Activated T-cell treated with anti-CD3 and anti-CD28 coated beads for 24 hours (primary cell): ENCODE measurements at regions not wholly inside any gene's neighbourhood (a gene's known extent, or its start where the extent isn't known, plus 50 kb on each side); places are given as distances from the start of the nearest gene placed in this dataset.
"Not testable (repeated sequence)": the region's sequence is repeated elsewhere in the genome, so short reads cannot be mapped to it uniquely, and the experiment has no call there.

ENCODE experiments used
- DNase-seq: peaks from one replicate; pipeline ENCODE4 v3.0.0-alpha.2; 2020; ENCODE audit warnings: low read depth

DNA sequence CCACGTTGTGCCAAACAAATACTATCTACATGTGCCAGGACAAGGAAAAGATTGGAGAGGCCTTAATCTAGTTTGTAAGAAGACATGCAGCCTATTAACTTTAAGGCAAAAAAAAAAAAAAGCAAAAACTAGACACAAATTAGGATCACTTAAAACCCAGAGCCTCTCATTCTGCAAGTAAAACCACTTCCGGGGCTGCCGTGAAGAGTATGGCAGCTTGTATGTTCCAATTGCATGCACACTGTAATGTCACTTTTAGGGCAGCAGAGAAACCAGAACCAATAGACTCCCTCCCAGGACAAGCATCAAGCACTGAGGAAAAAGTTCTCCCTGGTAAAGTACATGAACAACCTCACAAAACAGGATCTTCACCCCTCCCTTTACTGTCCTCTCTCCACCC lies 70.6 kb downstream of the RSL24D1 start:
- DNase-seq, result no peak

DNA sequence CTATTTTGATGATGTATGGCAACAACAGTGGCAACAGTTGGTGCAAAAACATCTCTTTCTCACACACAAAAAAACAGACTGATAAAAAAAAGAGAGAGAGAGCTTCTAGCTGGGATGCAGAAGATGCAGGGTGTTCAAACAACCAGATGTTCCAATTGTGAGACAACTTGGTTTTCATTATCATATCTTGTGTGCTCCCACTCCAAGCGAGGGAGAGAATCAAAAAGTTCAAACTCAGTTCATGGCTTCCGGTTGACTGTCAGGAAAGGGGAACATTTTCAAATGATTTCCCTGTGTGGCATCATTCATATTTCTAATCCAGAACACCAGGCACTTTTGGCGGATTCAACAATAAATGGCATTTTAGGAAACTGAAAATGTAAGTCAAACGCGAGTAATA lies 72.1 kb downstream of the RSL24D1 start:
- DNase-seq, result no peak

DNA sequence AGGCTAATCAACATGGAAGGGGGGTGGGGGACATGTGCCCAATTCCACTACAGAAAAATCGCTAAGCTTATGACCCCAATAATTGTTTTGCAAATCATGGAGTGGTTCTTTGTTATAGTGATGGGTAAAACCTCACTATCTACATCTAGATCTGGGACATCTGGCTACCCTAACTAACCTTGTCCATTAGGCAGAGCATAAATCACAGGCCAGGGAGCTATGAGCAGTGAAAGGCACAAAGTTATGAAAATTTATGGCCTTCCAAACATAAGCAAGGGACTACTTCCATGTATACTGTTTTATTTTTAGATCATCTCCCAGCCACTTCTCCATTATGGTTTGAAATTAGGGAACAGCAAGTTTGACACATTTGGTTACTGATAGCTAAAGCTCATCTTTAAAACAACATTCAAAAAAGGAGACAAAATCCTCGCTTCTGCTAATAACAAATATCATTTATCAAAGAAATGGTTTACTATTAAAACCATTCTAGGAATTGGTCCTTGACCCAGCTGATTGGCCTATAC lies 78.3 kb downstream of the RSL24D1 start:
- DNase-seq, result no peak

DNA sequence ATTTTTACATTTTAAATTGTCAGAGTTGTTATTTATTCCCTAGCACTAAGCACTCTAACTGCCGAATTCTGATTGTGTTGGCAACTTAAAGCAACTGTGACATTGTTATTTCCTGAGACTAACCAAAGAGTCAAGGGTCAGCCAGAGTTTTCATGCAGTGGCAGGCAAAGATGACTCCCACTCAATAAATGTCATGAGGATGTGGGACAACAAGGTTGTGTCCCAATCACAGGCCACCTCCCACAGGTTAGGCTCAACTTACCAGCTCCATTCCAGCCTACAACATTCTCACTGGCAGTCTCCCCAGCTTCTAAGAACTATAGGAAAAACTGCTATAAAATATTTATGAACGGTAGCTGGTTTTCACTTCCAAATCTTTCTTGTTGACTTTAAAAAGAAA lies 80.1 kb downstream of the RSL24D1 start:
- no peak for DNase-seq

DNA sequence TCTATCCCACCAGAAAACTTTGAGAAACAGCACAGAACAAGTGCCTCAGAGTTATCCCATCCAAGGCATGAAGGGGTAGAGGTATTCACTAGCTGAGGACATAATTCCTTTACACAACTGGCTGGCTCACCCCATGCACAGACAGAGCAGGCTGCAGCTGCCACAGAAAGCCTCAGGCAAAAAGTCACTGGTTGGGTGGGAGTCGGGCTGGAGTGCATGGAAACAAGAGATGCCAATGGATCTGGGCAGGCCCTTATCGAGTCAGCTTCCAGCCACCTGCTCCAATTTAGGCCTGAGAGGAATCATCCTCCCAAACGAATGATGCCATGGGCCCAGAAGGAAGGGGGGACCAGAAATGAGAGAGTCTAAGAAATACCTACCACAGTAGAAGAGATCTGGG lies 83.0 kb downstream of the RSL24D1 start:
- no peak for DNase-seq

DNA sequence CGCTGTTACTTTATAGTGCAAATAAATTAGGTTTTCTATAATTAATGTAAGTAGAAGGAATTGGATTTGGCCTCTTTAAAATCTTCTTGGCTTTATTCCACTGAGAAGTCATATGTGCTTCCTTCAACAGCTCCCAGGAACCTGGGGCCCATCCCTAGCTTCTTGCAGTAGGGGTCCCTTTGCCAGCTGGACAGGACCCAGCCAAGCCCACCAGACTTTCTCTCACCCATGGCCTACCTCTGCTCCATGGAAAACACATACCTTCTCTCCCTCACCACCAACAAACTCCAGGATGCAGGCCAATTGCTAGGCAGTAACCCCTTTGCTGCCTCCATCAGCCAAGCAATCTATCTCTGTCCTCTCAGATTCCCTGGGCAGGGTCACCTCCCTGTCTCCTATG lies 84.0 kb downstream of the RSL24D1 start:
- DNase-seq, result no peak

DNA sequence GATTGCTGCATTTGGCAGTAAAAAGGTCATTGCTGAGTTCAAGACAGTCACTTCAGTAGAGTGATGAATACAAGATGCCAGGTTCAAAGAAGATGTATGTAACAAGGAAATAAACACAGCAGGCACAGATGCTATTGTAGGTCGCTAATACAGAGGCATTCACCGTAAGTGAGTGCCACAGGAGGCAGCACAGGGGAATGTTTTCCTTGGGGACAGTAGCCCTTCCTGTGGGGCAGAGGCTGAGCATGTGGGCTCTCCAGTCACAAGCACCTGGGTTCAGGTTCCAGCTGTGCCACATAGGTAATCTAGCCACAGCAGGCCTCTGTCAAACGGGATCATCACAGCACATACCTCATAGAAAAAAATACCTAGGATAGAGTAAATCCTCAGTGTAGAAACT lies 86.3 kb downstream of the RSL24D1 start:
- DNase-seq, result no peak

DNA sequence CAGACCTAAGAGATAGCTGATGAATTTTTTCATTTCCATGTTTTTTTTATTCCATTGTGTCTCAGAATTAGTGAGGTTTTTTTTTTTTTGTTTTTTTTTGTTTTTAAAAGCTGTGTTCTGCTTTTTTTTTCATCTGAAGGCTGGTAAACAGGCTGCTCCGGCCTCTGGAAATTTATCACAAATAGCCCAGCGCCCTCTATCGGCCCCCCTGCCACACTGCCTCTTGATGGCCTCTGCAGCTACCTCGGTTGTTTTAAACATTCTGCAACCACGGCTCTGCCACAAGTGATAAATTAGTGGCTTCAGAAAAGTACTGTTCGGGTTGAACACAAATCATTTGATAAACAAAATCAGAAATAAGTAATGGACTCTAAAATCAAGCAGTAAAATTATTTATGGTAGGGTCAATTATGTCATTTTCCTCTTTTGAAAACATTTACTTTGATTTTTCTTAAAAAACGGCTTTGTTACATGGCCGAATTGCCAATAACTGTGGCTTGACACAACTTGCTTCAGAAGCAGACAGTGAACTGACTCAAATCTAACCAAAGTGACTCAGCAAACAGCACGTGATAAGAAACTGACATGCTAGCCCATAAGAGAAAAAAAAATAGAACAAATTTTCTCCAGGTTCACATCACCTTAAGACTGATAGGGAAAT lies 87.8 kb downstream of the RSL24D1 start:
- peak; percentile 17 for DNase-seq

DNA sequence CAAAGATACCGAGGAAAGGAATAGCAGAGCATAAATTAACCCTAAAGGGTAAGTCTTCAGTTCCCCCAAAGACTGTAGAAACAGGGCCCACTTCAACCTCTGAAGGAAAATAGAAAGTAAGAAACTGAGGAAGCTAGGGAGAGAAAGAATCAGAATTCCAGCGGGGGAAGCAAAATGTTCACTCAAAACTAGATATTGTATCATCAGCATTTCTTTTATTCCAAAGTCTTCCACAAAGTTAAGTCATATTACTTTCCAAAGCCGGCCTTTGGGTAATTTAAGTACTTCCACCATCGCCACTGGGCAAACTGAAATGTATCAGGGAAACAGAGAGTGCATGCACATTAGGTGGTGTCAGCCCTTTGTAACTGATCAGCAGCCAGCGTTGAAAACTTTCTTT lies 88.3 kb downstream of the RSL24D1 start:
- no peak for DNase-seq

DNA sequence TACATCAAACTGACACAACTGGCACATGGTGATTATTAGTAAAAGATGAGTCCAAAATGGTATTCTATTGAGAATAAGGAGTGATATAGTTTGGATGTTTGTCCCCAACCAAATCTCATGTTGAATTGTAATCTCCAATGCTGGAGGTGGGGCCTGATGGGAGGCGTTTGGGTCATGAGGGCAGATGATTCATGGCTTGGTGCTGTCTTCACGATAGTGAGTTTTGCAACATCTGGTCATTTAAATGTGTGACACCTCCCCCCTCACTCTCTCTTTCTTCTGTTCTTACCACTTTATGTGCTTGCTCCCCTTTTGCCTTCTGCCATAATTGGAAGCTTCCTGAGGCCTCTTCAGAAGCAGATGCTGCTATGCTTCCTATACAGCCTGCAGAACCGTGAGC lies 90.6 kb downstream of the RSL24D1 start:
- DNase-seq, result no peak

DNA sequence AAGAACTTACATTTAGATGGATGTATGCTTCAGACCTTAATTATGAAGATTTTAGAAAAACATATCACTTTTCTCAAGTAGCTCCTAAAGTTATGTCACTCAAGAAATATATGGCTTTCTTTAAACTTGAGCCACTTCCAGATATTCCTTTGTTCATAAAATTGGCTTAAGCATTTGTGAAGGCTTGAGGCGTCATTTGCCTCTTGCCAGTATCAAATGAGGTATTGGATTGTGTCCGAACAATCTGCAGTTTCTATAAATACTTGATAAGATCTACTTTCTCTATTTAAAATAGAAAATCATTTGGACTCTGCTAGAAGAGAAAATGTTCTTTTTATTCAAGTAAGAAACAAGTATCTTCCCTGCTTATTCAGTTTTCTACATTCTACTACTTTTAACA lies 102.6 kb downstream of the RSL24D1 start:
- no peak for DNase-seq

DNA sequence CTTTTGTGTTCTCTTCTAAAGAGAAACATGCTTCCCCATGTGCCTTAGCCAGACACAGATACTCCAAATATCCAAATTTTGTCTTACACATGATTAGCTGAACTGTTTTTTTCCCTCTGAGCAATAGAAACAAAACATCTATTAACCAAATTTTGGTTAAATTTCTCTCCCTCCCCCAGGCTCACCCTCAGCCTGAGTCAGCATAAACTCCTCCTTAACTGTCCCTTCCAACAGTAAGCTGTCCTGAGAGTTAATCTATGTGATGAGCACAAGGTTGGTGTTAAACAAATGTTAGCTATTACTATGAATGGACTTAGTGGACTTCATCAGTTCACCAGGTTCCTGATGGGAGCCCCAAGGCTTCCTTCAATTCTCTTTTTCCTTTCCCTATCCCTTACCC lies 108.5 kb downstream of the RSL24D1 start:
- no peak for DNase-seq

DNA sequence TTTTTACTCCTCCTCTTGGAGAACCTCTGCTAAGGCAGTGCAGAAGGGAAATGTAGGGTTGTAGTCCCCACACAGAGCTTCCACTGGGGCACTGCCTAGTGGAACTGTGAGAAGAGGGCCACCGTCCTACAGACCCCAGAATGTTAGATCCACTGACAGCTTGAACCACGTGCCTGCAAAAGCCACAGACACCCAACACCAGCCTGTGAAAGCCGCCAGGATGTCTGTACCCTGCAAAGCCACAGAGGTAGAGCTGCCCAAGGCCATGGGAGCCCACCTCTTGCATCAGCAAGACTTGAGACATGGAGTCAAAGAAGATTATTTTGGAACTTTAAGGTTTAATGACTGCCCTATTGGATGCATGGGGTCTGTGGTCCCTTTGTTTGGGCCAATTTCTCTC lies 112.1 kb downstream of the RSL24D1 start:
- no peak for DNase-seq

DNA sequence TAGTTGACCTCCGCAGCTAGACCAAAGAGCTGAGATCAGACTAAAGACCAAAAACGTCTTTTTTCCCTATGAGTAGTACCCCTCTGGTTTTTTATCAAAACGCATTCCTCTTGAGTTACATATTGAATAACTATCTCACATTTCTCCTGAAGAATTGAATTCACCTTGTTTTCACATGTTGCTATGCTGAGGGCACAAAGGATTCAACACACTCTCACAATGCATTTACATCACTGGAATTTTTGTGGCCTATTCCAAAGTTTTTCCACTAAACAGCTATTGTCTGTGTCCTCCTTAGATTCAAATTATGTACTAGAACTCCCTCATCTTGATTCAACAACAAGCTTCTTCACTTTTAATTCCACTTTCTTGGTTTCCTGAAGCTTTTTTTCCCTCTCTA lies 112.5 kb downstream of the RSL24D1 start:
- DNase-seq, result no peak

DNA sequence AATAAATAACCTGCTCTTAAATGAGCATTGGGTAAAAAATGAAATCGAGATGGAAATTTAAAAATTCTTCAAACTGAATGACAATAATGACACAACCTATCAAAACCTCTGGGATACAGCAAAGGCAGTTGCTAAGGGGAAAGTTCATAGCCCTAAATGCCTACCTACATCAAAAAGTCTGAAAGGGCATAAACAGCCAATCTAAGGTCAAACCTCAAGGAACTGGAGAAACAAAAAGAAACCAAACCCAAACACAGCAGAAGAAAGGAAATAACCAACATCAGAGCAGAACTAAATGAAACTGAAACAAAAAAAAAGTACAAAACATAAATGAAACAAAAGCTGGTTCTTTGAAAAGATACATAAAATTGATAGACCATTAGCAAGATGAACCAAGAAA lies 119.7 kb downstream of the RSL24D1 start:
- not testable (repeated sequence) for DNase-seq

DNA sequence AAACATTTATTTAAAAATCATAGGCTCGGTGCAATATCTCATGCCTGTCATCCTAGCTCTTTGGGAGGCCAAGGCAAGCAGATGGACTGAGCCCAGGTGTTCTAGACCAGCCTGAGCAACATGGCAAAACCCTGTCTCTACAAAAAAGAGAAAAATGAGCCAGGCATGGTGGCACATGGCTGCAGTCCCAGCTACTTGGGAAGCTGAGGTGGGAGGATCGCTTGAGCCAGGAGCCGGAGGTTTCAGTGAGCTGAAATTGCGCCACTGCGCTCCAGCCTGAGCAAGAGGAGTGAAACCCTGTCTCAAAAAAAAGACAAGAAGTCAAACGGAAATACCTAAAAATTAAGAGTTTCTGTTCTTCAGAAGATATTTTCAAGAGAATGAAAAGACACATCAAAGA lies 122.3 kb downstream of the RSL24D1 start:
- DNase-seq, result no peak

DNA sequence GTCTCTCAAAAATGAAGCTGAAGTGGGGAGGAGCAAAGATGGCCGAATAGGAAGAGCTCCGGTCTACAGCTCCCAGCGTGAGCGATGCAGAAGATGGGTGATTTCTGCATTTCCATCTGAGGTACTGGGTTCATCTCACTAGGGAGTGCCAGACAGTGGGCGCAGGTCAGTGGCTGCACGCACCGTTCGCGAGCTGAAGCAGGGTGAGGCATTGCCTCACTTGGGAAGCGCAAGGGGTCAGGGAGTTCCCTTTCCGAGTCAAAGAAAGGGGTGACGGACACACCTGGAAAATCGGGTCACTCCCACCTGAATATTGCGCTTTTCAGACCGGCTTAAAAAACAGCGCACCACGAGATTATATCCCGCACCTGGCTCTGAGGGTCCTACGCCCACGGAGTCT lies 132.8 kb downstream of the RSL24D1 start:
- DNase-seq, result not testable (repeated sequence)

DNA sequence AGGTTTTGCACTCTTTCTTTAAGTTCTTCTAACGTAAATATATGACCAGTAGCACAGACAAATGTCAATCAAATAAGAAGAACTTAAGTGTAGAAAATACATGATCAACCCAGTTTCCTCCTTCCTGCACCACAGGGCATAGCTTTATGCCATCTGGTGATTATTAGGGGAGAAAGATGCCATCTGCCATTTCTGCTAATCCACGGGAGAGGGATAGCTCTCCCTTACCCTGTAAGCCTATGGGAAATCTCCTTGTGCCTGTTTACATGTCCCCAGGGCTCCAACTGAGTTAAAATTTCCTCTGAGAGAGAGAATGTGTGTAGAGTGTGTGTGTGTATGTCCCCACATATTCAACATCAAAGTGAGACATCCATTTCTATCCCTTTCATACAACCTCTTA lies 135.9 kb downstream of the RSL24D1 start:
- no peak for DNase-seq

DNA sequence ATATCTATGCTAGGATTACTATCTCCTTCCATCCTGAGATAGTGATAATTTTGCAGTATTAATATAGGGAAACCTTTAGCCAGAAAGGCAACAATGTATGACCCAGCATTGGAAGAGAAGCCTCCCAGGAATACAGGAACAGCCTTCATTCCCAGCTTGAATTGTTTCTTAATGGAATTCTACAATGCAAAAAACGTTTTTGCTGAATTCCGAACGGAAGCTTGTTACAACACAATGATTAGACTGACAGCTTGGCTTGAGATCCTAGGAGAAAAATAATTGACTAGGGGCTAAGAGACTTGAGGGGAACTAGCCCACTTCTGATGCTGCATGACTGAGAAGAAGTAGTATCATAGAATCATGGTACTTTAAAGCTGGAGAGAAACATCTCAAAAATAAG lies 140.2 kb downstream of the RSL24D1 start:
- no peak for DNase-seq

DNA sequence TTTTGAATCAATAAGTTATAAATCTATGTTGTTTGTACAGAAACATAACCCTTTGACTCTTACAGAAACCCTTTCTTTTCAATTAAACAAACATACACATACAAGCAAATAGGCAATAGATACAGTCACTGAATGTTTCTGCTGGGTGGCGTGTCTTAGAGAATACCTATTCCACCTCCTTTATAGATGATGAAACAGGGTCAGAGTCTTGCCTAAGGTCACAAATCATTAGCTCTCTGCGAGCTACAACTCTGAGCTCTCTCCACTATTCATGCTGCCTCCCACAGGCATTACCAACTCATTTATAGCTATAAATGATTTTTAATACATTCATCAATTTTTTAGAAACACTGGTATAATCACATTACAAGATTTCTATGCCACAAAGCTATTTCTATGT lies 152.6 kb downstream of the RSL24D1 start:
- no peak for DNase-seq

DNA sequence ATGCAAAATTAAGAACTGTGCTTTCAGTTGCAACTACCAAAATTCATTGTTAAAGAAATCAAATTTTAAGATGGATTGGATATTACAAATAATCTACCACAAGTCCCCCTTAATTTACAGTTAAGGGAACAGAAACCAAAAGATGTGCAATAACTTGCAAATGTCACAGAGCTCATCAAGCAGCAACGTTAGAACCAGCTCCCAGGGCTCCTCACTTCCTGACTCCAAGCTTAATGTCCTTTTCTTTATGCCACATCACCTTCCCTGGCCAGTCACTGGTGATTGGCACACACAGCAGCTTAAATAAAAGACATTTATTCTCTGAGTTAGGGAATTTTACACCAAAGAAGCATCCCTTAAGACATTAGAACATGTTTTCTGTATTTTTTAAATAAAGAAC lies 159.7 kb downstream of the RSL24D1 start:
- no peak for DNase-seq

DNA sequence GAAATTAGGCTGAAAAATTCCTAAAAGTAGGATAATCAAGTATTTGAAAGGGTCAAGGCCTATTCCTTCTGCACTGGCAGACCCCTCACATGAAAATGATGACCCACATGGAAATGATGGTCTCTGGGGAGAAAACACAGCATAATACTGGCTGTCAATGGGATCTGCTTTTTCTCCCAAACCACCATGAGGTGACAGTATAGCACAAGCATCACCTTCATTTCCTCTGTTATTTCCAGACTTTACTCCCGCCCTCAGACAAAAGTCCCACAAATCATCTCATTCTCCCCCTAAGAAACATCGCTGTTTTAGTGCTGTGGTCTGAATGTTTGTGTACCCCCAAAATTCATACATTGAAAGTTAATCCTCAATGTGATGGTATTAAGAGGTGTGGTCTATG lies 161.0 kb downstream of the RSL24D1 start:
- no peak for DNase-seq

DNA sequence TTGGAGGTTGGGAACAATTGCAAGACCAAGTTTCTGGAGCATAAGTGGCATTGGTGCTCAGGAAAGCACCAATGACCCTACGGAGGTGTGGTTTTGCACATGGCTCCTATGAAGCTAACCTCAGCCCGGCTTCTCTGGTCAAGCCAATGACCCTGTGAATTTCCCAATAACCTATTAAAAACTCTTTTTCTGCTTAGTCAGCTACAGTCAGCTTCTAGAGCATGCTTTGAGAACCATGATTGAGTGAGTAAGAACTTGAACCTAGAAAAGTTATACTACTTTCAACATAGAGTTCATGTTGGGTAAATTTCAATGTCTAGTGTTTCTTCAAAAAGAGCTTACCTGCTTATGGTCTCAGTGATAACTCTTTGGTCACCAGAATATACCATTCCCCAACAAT lies 163.2 kb downstream of the RSL24D1 start:
- DNase-seq, result no peak

DNA sequence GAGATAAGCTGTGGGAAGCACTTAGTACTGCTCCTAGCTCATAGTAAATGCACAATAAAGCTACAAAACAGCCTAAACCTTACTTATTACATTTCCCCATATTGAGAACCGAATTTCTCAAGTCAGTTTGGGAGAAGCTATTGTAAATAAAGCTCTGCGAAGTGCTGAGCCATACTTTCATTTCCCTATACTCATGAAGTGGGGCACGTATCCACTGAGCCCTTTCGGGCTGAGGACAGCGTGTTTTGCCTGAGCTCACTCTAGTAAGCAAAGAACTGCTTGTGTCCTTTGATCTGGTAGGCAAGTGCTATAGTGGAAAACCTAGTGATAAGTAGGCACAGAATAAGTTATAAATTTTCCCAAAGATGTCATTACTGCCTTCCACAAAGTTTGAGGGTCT lies 165.0 kb downstream of the RSL24D1 start:
- no peak for DNase-seq

DNA sequence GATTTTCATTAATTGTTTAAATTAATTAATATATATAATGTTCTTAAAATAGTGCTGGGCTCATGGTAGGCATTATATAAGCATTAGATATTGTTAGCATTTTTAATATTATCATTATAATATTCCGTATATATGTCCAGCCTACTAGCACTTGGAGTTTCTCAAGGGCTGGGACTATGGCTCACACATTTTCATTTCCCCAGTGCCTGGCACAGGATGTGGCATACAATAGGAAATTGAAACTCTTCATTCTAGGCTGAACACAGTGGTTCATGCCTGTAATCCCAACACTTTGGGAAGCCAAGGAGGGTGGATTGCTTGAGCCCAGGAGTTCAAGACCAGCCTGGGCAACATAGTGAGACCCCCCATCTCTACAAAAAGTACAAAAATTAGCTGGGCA lies 170.4 kb downstream of the RSL24D1 start:
- no peak for DNase-seq
